ENCODE measurements at regions not wholly inside any gene's neighbourhood (a gene's known extent, or its start where the extent isn't known, plus 50 kb on each side); places are given as distances from the start of the nearest gene placed in this dataset.

- DNase-seq (no peak), ATAC-seq (ENCODE audit: insufficient read depth, low FRiP score) (no peak)
- H3K27me3 ChIP-seq (ENCODE audit: control insufficient read depth in 3 of 3, insufficient read depth in 3 of 3, low read length in 2 of 3) = no peaks in the 10 kb centered on the region
- 91% methylated on average over 6 of the region's 6 CpGs; no CpG with 5 or more reads in 1 of the 2 donors for WGBS, 2 donors
- H3K36me3 ChIP-seq (ENCODE audit: control insufficient read depth in 4 of 4, insufficient read depth in 4 of 4, low read length in 4 of 4) = no peaks in the 10 kb centered on the region
- no peaks in the 10 kb centered on the region for H3K4me1 ChIP-seq (ENCODE audit: control insufficient read depth in 5 of 5, insufficient read depth in 5 of 5, low read length in 5 of 5)
- H3K9me3 ChIP-seq (ENCODE audit: control insufficient read depth in 4 of 4, insufficient read depth in 3 of 4, low read length in 3 of 4) = no peaks in the 10 kb centered on the region
- TF ChIP-seq CTCF (IDR thresholded peaks at IDR 0.05; ENCODE audit: control extremely low read depth, extremely low read depth) = no peak
- H3K27ac ChIP-seq (ENCODE audit: low read depth in 1 of 2, low read length in 1 of 2) = no peak overlapping the region
- H3K9ac ChIP-seq (ENCODE audit: insufficient read depth in 1 of 2, low read length in 2 of 2) = no peak overlapping the region
- H3K4me3 ChIP-seq = no peak overlapping the region
These were observed 277.4 kb upstream of the USP9Y start for GRCh38 chrY:12423416-12424252.

DNA sequence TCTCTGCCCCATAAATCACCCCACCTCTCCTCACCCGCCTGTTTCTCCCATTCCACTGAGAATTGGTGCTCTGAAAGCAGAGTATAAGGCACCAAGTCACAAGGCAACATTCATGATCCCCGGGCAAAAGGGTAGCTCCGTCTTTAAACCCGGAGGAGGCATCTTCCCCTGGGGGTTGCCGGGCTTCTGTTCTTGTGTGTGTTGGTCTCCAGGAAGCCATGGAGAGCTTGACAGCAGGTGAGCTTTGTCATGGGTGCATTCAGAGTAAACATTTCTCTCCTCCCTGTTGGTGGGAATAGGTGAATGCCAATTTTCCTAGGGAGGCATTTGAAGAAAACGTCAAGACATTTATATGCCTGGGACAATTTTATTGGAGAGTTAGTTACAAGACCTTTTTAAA is 275.5 kb upstream of the USP9Y start:
- Histone ChIP-seq H3K9ac (ENCODE audit: insufficient read depth in 1 of 2, low read length in 2 of 2) (no peak overlapping the region), H3K36me3 (ENCODE audit: control insufficient read depth in 4 of 4, insufficient read depth in 4 of 4, low read length in 4 of 4) (no peaks in the 10 kb centered on the region), H3K4me3 (no peak overlapping the region), H3K4me1 (ENCODE audit: control insufficient read depth in 5 of 5, insufficient read depth in 5 of 5, low read length in 5 of 5) (no peaks in the 10 kb centered on the region), H3K27ac (ENCODE audit: low read depth in 1 of 2, low read length in 1 of 2) (no peak overlapping the region), H3K9me3 (ENCODE audit: control insufficient read depth in 4 of 4, insufficient read depth in 3 of 4, low read length in 3 of 4) (no peaks in the 10 kb centered on the region), H3K27me3 (ENCODE audit: control insufficient read depth in 3 of 3, insufficient read depth in 3 of 3, low read length in 2 of 3) (no peaks in the 10 kb centered on the region)
- no peak for TF ChIP-seq CTCF (IDR thresholded peaks at IDR 0.05; ENCODE audit: control extremely low read depth, extremely low read depth)
- 72% methylated on average over 6 of the region's 6 CpGs; no CpG with 5 or more reads in 1 of the 2 donors for WGBS, 2 donors
- ATAC-seq (ENCODE audit: insufficient read depth, low FRiP score) = no peak
- DNase-seq = no peak

- Histone ChIP-seq H3K27ac (ENCODE audit: low read depth in 1 of 2, low read length in 1 of 2) (no peak overlapping the region), H3K9me3 (ENCODE audit: control insufficient read depth in 4 of 4, insufficient read depth in 3 of 4, low read length in 3 of 4) (no peaks in the 10 kb centered on the region), H3K4me3 (no peak overlapping the region), H3K4me1 (ENCODE audit: control insufficient read depth in 5 of 5, insufficient read depth in 5 of 5, low read length in 5 of 5) (no peaks in the 10 kb centered on the region), H3K9ac (ENCODE audit: insufficient read depth in 1 of 2, low read length in 2 of 2) (no peak overlapping the region), H3K27me3 (ENCODE audit: control insufficient read depth in 3 of 3, insufficient read depth in 3 of 3, low read length in 2 of 3) (no peaks in the 10 kb centered on the region), H3K36me3 (ENCODE audit: control insufficient read depth in 4 of 4, insufficient read depth in 4 of 4, low read length in 4 of 4) (no peaks in the 10 kb centered on the region)
- no peak for TF ChIP-seq CTCF (IDR thresholded peaks at IDR 0.05; ENCODE audit: control extremely low read depth, extremely low read depth)
- ATAC-seq (ENCODE audit: insufficient read depth, low FRiP score) (no peak), DNase-seq (no peak)
- WGBS, 2 donors = 84% methylated on average over 5 of the region's 5 CpGs; no CpG with 5 or more reads in 1 of the 2 donors
These were observed 273.7 kb upstream of the USP9Y start for GRCh38 chrY:12427361-12427760.
